Upper lobe of left lung (tissue), 6 donors: ENCODE measurements at regions not wholly inside any gene's neighbourhood (a gene's known extent, or its start where the extent isn't known, plus 50 kb on each side); places are given as distances from the start of the nearest gene placed in this dataset.

Source experiments
- ATAC-seq, 2 donors: fragments of 200-7000 bp; cut with Tn5 transposase; one replicate each; pipeline ENCODE4 v1.9.1; 2022; ENCODE audit warnings: mild to moderate bottlenecking in 2 of 2, moderate library complexity in 2 of 2; ENCODE audit not compliant: low FRiP score in 2 of 2
- DNase-seq, 2 donors: peaks; one replicate each; pipeline ENCODE4 v3.0.0-alpha.2; 2019 to 2020
- H3K27ac ChIP-seq, 4 donors: fragments of 200-600 bp; sonication (generic); one replicate each; pipeline ENCODE4 v1.5.1; 2016 to 2019
- H3K27me3 ChIP-seq, 4 donors: fragments of 200-600 bp; sonication (generic); one replicate each; pipeline ENCODE4 v1.5.1; 2017 to 2019
- H3K36me3 ChIP-seq, 4 donors: fragments of 200-600 bp; sonication (generic); one replicate each; pipeline ENCODE4 v1.5.1; 2016 to 2019
- H3K4me1 ChIP-seq, 4 donors: fragments of 200-600 bp; sonication (generic); one replicate each; pipeline ENCODE4 v1.5.1; 2018 to 2019
- H3K4me3 ChIP-seq, 4 donors: fragments of 200-600 bp; sonication (generic); one replicate each; pipeline ENCODE4 v1.5.1; 2017 to 2019; ENCODE audit warnings: mild to moderate bottlenecking in 2 of 4, moderate library complexity in 1 of 4
- H3K9me3 ChIP-seq, 4 donors: fragments of 200-600 bp; sonication (generic); one replicate each; pipeline ENCODE4 v1.5.1; 2018 to 2019
- CTCF ChIP-seq, 6 experiments: fragments of 450-650 bp in 4 of 6; fragments of 200-600 bp in 2 of 6; sonication (generic) in 2 of 6; IDR thresholded peaks; one replicate each; pipeline ENCODE4 v1.5.1; 2016 to 2019; ENCODE audit warnings: antibody characterized with exemption in 6 of 6
- EP300 ChIP-seq, 4 donors: sonication (generic); formaldehyde crosslinking; IDR thresholded peaks; one replicate each; pipeline ENCODE4 v1.5.1; 2017; ENCODE audit warnings: antibody characterized with exemption in 4 of 4, control low read depth in 2 of 4
- POLR2A ChIP-seq, 4 donors: fragments of 450-650 bp; IDR thresholded peaks; one replicate each; pipeline ENCODE4 v1.5.1; 2016 to 2017; ENCODE audit warnings: antibody characterized with exemption in 4 of 4, mild to moderate bottlenecking in 2 of 4
- POLR2AphosphoS5 ChIP-seq, 2 donors: sonication (generic); formaldehyde crosslinking; IDR thresholded peaks; one replicate each; pipeline ENCODE4 v1.5.1; 2017; ENCODE audit warnings: antibody characterized with exemption in 2 of 2
- WGBS, 2 donors: methylation state at CpG; one replicate each; pipeline ENCODE4 v1.1.5; 2017 to 2018; 5-methylcytosine and 5-hydroxymethylcytosine counted together
- donor health status: DM: no; HTN: no; CAD: no; lungs with moderate emphysema.
- donor health status: DM: no; HTN: yes; CAD: no; lungs with severe emphysema.

DNA sequence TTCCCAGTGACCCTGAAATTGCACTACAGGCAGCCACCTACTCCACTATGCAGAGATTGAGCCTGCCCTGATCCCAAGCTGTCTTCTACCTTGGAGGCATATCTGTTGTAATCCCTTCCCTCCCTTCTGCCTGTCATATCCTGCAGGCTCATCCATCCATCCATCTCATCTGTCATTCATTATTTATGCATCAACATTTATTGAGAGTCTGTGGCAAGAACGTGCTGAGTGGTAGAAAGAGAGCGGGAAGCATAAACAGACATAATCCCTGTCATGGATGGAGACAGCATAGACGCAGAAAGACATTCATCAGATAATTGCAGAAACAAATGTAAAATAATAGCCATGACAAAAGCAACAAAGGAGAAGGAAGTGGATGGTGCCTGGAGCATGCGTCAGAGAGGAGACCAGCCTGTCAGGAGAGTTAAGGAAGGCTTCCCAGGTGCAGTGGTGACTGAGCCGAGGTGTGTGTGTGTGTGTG is 89.5 kb upstream of the CALM2 start:
- Histone ChIP-seq H3K4me1 (peaks cover 0 to 8% (median 4%) of the 10 kb centered on the region in 4 donors), H3K4me3 (no peak overlapping the region), H3K27me3 (no peaks in the 10 kb centered on the region), H3K27ac (no peak overlapping the region), H3K36me3 (no peaks in the 10 kb centered on the region), H3K9me3 (no peaks in the 10 kb centered on the region)
- WGBS, 2 donors = 58 to 65% methylated on average over 5 of the region's 5 CpGs
- no peak for ATAC-seq
- DNase-seq = no peak
- no peak for TF ChIP-seq POLR2AphosphoS5 (IDR thresholded peaks at IDR 0.05)
- no peak for TF ChIP-seq CTCF (IDR thresholded peaks at IDR 0.05)
- TF ChIP-seq EP300 (IDR thresholded peaks at IDR 0.05) = no peak
- no peak for TF ChIP-seq POLR2A (IDR thresholded peaks at IDR 0.05)

GRCh38 chr2:47265158-47265557 is 88.8 kb upstream of the CALM2 start:
- Histone ChIP-seq H3K36me3 (no peaks in the 10 kb centered on the region), H3K4me3 (no peak overlapping the region), H3K4me1 (peaks cover 0 to 8% (median 4%) of the 10 kb centered on the region in 4 donors), H3K27me3 (no peaks in the 10 kb centered on the region), H3K9me3 (no peaks in the 10 kb centered on the region), H3K27ac (no peak overlapping the region)
- DNase-seq (no peak), ATAC-seq (no peak)
- no peak for TF ChIP-seq EP300 (IDR thresholded peaks at IDR 0.05)
- TF ChIP-seq POLR2A (IDR thresholded peaks at IDR 0.05) = no peak
- no peak for TF ChIP-seq CTCF (IDR thresholded peaks at IDR 0.05)
- TF ChIP-seq POLR2AphosphoS5 (IDR thresholded peaks at IDR 0.05) = no peak
- WGBS, 2 donors = 50 to 71% methylated on average over 8 of the region's 8 CpGs

DNA sequence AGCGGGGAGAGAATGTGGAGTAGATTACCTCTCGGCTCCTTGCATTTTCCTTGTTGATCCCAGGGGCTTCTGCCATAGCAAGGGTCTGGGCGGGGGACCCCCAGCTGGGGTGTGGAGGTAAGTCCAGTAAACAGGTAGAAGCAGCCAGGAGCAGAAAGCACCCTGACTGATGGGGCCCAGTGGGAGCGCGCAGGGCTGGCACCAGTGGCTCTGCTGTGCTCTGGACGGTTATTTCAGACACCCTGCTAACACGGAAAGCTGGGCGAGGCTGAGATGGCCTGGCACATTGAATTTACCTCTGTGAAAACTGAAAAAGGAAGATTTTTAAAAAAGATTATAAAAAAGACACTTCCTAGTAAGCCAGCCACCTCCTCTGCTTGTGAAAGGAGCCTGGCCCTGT is 88.4 kb upstream of the CALM2 start:
- H3K9me3 ChIP-seq = no peaks in the 10 kb centered on the region
- no peak overlapping the region for H3K27ac ChIP-seq
- WGBS, 2 donors = 96 to 98% methylated on average over 8 of the region's 8 CpGs
- no peak overlapping the region for H3K4me3 ChIP-seq
- DNase-seq = no peak
- H3K27me3 ChIP-seq = no peaks in the 10 kb centered on the region
- peaks cover 0 to 6% (median 4%) of the 10 kb centered on the region in 4 donors for H3K4me1 ChIP-seq
- no peaks in the 10 kb centered on the region for H3K36me3 ChIP-seq
- no peak for TF ChIP-seq EP300 (IDR thresholded peaks at IDR 0.05)
- TF ChIP-seq POLR2AphosphoS5 (IDR thresholded peaks at IDR 0.05) = no peak
- TF ChIP-seq POLR2A (IDR thresholded peaks at IDR 0.05) = no peak
- TF ChIP-seq CTCF (IDR thresholded peaks at IDR 0.05) = no peak
- no peak for ATAC-seq

GRCh38 chr2:47264143-47264542 is 87.8 kb upstream of the CALM2 start:
- no peaks in the 10 kb centered on the region for H3K9me3 ChIP-seq
- no peak overlapping the region for H3K27ac ChIP-seq
- DNase-seq (no peak), ATAC-seq (no peak)
- peaks cover 0 to under 1% (median under 1%) of the 10 kb centered on the region in 4 donors for H3K4me1 ChIP-seq
- no peak overlapping the region for H3K4me3 ChIP-seq
- no peaks in the 10 kb centered on the region for H3K36me3 ChIP-seq
- TF ChIP-seq CTCF (IDR thresholded peaks at IDR 0.05) = no peak
- TF ChIP-seq POLR2AphosphoS5 (IDR thresholded peaks at IDR 0.05) = no peak
- TF ChIP-seq EP300 (IDR thresholded peaks at IDR 0.05) = no peak
- TF ChIP-seq POLR2A (IDR thresholded peaks at IDR 0.05) = no peak
- 82 to 83% methylated on average over 8 of the region's 8 CpGs for WGBS, 2 donors
- no peaks in the 10 kb centered on the region for H3K27me3 ChIP-seq

- WGBS, 2 donors = 93 to 95% methylated on average over 5 of the region's 5 CpGs
- TF ChIP-seq CTCF (IDR thresholded peaks at IDR 0.05) (no peak), POLR2A (IDR thresholded peaks at IDR 0.05) (no peak), EP300 (IDR thresholded peaks at IDR 0.05) (no peak), POLR2AphosphoS5 (IDR thresholded peaks at IDR 0.05) (no peak)
- no peak for DNase-seq
These were observed 86.3 kb upstream of the CALM2 start for GRCh38 chr2:47262657-47263056.

More at GRCh38 chr2:47262657-47263056, 86.3 kb upstream of the CALM2 start:
- H3K27ac ChIP-seq = no peak overlapping the region
- H3K4me1 ChIP-seq = no peaks in the 10 kb centered on the region
- H3K27me3 ChIP-seq = no peaks in the 10 kb centered on the region
- no peaks in the 10 kb centered on the region for H3K9me3 ChIP-seq
- no peak for ATAC-seq
- H3K4me3 ChIP-seq = no peak overlapping the region
- H3K36me3 ChIP-seq = no peaks in the 10 kb centered on the region
